Middle frontal gyrus (tissue), 1 donor: ENCODE measurements at regions not wholly inside any gene's neighbourhood (a gene's known extent, or its start where the extent isn't known, plus 50 kb on each side); places are given as distances from the start of the nearest gene placed in this dataset.

Source experiments
- DNase-seq: peaks from one replicate; pipeline ENCODE4 v3.0.0-alpha.2; 2015; ENCODE audit warnings: low spot score; ENCODE audit errors: extremely low spot score

DNA sequence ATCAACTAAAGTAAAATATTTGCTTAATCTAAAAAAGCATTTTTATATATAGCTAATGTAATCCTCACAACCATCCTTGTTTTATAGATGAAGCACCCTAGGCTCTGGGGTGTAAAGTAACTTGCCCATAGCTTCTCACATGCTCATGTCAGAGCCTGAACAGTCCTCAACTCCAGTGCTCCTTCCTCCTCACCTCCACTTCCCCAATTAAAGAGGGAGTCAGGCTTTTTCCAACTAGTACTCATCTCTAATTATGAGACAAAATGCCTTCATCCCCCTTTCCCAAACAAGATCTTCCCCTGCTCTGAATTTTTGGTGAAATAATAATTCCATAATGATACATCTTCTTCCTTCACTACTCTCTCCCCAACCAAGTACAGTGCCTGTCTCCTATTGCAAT, 290.8 kb upstream of the PRDM1 start:
- no peak for DNase-seq

DNA sequence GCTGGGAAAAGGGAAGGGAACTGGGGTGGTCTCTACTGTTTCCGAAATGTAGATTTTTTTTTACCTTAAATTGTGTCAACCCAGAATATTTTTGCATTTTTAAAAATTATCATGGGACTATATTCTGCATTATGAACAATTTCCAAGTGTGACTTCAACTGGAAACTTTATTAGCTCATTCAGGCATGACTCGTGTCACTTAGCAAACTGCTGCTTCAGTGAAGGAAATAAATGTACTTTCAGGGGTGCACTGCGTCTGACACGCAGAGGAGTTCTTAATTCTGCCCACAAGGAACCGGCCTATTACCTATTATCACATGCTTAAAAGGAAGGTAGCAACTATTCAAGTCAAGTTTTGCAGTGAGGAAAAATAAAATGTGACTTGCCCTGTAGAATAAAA, 291.3 kb upstream of the PRDM1 start:
- DNase-seq, result no peak

DNA sequence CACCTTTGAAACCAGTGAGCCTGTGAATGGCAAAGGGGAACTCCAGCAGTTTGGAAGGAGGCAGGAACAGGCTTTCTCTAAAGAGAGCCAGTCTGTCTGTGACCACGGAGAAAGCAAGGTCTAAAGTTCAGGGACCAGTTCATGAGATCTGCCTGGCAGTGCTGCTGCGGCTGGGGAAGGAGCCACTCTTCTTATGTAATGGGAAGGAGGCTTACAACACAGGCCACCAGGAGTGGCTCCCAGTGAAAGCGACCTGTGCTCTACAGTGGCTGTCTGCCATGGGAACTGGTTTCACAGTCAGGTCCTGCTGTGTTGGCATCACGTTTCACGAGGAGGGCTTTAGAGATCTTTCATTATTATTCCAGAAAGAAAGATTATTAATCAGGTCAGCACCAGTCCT, 291.9 kb upstream of the PRDM1 start:
- no peak for DNase-seq

DNA sequence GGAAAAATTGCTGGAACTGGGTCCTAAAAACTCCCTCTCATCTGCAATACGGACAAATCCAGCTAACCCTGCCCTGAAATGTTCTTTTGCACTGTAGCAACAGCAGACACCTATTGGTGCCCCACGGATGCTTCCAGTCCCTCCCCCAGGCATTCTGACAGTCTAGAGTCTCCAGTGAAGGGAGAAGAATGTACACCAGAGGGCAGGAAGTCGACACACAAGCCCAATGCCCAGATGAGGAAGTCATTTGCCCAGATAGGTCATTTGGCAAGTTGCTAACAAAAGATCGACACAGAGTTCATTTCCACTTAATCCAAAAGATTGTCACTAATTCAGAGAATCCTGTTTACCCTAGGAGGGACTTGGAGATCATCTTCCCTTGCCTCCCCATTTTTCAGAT, 293.0 kb upstream of the PRDM1 start:
- DNase-seq, result no peak

DNA sequence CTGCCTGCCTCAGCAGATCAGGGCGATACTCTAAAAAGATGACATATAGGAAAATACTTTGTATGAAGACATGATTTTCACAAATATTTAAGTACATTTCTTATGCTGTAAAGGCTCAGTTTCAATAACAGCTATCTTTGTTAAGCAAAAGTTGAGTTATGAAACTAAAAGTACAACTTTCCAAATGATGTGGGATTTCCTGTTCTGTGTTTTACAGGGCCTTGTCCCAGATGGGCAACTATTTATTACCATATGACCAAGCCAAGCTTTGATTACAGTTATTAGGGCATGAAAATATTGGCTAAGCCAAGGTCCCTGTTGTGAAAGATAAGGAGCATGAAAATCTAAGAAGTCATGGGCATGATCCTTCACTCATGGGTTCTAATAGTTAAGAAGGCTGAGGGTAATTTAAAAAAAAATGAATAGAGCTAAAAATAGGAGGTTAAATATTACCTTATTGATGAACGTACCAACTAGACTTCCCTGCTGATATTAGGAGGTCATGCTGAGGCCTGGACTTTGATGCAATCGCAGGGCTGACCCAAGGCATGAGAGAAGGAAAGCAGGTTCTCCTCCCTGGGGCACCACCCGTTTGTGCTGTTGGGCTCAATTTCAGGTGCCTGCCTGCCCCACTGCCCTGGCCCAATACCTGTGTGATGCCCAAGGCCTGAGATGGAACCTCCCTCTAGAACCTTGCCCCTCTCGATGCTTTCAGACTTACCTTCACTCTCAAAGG, 294.4 kb upstream of the PRDM1 start:
- no peak for DNase-seq

DNA sequence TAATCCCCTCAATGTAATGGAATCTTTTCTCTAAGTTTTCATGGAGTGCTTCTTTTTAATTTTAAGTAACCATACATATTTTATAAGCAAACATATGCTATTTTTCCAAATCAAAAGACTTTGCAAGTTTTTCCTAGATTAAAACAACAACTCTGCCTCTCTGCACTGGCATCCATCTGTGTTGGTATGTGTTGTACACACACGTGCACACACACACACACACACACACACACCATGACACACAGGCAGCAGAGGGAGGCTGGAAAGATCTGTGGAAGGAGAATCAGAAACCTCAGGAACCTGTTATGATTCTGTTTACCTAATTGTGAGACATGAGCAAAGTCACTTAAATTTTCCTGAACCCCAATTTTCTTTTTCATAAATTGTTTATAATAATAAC, 295.0 kb upstream of the PRDM1 start:
- no peak for DNase-seq

DNA sequence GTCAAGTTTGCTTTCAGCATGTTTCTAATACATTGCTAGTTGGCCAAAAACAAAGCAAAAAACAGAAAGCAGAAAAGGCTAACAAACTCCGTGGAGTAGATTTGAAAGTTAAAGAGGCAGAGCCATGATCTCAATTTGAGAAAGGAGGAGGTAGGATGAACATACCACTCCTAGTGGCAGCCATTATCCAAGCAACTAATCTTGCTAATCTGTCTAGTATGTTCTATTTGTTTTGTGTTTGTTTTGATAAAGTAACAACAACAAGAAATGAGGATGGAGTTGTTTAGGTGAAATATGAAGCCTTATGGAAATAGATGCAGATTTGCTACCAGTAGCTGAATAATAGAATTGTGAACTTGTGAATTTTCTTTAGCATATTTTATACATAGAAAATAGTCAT, 295.5 kb upstream of the PRDM1 start:
- no peak for DNase-seq

DNA sequence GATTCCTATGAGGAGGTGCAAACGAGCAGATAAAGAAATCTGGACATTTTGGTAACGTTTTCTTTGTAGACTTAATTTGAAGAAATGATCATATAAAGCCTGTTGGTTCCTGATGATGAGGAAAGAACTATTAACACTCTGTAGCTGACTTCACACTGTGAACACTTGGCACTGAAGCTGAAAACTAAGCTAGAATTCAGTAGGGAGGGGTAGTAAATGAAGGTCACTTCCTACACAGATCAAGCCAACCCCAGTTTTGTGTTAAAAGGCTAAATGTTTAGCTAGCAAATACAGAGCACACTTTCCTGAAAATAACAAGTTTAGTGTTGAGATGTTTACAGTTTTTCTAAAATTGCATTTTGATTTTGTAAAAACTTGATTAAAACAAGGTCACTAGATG, 296.2 kb upstream of the PRDM1 start:
- no peak for DNase-seq

DNA sequence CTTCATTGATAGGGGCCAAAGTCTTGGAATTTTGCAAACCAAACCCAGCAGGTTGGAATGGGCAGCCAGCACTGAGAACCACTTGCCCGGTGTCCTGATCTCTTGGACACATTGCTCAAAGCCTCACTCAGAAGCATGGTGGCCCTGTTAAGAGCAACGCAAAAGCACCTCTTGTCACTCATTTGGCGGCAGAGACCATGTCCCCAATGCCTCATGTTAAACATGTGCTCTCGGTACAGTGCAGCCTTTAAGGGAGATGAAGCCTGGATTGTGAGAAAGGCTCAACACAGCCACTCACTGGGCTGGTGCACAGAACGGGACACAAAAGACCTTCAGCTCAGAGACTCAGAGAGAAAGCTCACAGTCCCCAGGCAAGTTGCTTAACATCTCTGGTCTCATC, 298.4 kb upstream of the PRDM1 start:
- no peak for DNase-seq

DNA sequence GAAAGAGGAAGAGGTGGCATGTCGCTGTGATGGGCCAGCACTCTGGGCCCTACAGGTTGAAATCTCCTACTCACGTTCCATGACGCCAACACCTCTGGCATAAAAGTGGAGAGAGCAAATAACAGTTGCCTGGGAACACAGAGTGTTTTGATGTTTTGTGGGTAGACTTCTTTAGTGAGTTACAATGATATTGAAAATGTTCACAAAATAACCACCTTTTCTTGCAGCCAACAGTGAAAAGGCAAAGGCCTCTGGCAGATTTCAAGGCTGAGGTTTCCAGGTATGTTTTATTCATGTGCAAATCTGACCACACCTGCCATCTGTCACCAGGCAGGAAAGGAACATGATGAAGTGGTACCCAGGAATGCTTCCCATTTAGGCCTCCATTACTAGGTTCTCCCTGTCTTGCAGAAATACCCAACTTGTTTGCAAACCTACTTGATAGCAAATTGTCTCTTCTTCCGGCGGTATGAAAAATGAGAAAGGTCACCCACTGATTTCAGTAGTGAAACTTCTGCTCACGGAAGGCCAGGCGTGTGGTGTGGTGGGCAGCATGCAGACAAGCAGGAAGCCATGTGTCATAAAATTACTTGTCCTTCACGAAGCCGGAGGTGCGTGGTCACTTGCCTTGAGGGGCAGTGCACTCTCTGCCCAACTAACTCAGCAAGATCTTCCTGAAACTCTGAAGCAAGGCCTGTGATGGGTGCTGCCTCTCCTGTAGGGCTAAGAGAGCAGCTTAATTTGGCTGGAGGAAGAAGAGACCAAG, 299.1 kb upstream of the PRDM1 start:
- DNase-seq, result no peak

DNA sequence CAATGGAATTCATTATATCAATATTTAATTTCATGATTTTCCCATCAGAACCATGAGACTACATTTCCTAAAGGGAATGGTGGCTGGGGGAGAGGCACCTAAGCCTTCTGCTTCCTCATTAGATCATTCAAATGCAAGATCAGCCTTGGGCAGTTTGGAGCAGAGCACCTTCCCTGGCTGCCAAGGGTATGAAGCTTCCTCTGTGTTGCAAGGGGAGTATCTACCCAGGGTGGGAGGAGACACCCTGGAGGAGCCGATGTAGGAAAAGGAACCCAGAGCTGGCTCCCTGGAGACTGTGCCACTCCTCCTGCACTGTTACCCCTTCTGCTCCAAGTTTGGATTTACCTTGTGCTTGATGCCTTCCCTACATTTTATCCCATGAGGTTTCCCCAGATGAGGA, 299.7 kb upstream of the PRDM1 start:
- no peak for DNase-seq

DNA sequence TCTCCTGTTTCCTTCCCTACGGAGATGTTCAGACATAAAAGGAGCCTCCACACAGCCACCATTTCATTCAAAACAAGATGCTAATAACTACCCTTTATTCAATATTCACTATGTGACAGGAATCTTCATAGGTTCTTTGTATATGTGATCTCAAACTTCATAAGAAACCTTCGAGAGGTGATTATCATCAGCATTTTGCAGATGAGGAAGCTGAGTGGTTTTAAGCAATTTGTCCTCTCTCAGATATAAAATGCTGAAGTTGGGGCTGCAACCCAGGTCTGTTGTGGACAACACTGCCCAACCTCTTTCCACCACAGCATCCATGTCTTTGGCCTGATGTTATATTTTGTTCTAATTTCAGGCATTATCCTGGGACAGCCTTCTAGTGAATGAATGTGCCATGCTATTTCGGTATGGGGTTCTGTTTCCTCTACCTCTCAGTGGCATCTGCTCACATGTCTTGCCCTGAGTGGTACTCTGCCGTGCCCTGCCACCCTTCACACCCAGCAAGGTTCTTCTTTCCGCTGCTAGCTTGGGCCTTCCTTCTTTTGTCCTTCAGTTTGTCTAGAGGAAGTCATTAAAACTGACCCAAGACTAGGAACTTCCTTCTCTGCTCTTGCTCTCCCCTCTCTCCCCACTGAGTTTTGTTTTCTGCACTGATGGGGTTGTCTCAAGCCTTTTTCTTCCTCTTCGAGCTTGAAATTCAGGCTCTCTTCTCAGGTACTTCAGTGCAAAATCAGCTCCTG, 300.9 kb upstream of the PRDM1 start:
- DNase-seq, result no peak

DNA sequence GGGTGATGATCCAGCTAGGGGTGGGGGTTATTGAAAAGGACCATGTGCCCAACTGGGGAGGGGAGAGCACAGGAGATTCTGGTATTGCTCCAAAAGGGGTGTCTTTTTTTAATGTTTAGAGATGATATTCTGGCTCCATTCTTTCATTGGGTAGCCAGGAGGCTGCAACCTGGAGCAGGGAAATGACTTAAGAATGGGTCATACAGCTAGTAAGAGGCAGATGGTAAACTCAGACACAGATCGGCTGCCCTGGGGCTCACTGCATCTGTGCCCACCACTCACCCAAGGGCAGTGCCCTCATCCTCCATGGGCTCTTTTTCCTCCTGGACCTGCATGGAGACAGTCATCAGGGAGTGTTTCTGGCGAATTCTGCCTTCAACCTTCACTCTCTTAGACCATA, 302.0 kb upstream of the PRDM1 start:
- DNase-seq, result no peak

DNA sequence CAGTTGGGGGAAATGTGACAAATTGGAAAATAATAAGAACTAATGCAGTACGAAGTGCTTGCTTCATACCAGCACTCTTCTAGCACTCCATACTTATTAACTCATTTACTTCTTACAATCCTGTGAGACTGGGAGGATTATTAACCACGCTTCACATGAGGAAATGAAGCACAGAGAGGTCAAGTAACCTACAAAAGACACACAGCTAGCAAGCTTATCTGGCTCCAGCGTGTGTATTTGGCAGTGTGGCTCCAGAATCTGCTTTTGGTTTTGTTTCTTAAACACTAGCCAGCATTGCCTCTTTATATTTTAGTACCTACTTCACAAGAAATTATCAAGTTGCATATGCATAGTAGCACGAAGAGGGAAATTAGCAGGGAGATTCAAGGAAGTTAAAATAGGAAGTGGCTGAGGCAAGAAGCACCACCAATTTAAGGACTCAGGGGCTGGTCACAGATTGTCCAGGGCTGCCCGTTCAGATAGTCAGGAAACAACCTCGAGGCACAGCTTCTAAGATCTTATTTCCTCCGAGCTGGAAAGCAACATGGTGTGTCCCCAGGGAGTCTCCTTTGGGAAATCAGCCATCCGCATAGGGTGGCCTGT, 302.7 kb upstream of the PRDM1 start:
- DNase-seq, result no peak

DNA sequence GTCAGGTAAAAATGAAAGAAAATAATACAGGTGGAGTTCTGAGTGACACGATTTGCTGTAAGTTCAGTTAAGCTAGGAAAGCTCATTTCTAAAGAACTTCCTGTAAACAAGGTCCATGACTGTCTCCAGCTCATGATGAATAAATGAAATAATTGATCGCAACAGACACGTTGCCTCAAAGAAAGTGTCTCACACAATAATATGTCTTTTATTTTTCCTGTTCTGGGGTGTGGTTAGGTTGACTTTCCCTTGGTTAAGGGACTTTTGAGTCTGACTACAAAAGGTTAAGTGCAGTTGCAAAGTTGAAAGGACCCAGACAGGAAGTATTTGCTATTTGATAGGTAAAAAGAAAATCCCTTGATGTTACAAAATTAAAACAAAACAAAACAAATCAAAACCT, 304.2 kb upstream of the PRDM1 start:
- no peak for DNase-seq

DNA sequence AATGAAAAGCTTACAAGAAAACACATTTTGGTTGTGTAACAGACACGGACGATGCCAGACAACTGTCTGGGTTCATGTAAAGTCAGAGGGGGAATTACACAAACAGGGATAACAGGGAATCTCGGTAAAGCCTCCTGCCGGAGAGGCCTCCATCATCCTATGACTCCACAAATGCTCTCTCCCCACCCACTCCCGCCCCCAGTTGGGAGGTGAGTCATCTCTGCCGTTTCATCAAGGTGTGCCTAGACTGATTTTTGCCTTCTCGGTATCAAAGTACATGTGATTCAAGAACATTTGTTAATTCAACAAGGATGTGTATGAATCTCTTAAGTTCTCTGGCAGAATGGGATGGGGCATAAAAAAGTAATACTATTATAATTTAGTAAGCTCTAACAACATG, 304.9 kb upstream of the PRDM1 start:
- DNase-seq, result no peak

DNA sequence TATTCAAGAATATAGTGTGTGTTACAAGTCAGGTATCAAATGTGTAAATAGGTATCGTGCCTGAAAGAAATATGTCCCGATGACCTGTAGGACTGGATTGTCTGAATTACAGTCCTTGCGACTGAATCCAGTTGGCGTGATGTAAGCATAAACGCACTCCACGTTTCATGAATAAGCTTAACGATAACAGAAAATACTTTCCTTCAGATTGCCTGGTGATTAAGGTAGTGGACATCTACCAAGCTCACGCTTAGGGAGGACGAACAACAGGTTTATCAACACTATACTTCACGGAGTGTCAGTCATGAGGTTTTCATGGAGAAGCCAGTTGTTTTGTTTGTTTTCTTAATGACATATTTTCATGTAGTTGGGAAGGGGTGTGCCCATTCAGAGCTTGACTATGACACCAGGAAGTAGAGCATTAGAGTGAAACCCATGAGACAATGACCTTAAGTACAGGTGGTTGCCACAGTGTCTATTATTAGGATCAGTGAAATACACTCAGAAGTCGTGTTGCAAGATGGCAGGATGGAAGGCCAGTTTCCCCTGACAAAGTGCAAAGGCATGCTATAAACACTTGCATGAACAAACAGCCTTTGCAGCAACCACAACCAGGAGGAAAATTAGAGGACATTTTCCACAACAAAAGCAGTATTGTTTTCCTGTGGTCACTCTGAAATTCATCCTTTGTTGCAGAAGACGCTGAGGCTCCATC, 305.8 kb upstream of the PRDM1 start:
- DNase-seq, result no peak

DNA sequence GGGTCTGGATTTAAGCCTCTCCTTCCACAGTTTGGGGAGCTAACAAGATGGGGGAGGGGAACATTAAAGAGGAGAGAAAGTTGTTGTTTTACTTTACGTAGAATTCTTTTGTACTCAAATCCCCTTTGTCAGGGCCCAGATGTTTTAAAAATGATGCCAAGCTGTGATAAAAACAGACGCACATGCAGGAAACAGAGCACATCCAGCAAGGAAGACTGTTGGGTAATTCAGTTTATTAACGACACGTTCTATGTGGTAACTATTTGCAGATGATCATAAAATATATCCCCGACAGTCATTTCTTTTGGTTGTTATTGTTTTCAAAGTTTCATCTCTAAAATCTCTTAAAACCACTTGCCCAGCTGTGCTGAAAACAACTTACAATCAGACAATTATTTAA, 307.0 kb upstream of the PRDM1 start:
- DNase-seq, result no peak

DNA sequence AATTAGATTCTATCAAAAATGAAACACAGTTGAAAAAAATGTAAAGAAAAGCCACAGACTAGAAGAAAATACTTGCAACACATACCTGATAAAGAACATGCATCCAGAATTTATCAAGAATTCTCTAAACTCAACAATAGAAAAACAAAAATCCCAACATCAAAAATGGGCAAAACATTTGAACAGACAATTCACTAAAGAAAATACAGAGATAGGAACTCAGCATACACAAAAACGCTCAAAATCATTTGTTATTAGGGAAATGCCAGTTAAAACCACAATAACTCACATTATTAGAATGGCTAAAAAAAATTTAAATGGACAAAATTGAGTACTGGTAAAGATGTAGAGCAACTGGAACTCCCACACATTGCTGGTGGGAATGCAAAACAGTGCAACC, 311.0 kb upstream of the PRDM1 start:
- DNase-seq, result no peak

DNA sequence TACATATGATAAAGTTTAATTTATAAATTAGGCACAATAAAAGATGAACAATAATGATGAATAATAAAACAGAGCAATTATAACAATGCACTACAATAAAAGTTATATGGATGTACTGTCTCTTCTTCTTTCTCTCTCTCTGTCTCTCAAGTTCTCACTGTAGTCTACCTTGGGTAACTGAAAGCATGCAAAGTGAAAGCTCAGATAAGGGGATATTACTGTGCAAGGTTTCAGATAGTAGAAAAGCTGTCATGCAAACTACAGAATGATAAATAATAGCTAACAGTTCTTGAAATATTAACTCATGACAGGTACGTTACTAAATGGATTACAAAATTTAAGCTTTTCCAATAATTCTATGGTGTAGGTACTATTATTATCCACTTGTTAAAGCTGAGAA, 311.9 kb upstream of the PRDM1 start:
- no peak for DNase-seq

DNA sequence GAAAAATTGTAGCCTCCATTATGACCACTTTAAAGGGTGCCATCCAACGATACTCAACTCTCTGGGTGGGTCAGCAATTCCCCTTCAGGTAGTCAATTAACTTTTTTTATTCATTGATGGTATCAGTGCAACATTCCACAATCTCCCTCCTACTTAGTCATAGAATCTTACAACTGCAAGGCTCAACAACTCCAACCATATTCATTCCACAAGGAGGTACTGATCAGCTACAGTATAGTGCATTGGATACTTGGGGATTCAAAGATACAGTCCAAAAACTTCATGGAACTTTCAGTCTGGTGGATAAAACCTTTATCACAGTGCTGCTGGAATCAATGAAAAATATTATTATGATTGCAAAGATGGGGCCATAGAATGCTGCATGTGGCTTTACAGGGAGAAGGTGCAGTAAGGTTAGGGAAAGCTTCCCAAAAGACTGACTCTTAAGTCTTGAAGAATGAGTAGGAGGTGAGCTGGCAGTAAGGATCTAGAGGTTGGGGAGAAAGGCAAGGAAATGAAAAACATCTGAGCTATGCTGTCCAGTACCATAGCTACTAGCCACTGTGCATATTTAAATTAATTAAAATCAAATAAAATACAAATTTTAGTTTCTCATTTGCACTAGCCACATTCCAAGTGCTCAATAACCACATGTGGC, 314.7 kb upstream of the PRDM1 start:
- DNase-seq, result no peak
